ENCODE measurements at regions not wholly inside any gene's neighbourhood (a gene's known extent, or its start where the extent isn't known, plus 50 kb on each side); places are given as distances from the start of the nearest gene placed in this dataset.

DNA sequence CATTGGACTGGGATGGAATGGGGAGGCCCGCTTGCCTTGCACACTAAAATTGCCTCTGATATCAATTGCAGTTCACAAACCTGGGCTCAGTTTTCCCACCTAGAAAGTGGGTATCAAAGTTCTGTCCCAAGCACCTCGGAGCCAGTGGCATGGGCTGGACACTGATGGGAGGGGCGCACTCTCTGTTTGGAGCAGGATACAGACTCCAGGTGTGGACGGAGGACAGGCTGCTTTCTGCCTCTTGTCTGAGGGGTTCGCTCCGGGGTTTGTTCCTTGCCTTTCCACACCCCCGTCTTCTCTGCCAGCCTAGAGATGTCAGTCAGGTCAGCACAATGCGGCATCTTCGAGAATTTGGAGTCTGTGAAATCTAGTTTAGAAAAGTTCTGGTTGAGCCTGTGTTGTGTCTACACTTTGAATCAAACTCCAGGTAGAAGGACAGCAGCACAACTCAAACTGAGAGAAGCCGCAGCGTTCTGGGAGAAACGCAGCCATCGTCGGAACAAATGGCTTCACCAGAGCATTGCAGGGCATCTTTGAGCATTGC, 141.9 kb downstream of the TEX29 start:
- no peak for DNase-seq
- no peak for TF ChIP-seq CTCF (IDR thresholded peaks at IDR 0.05; ENCODE audit: control extremely low read depth, extremely low read depth)
- WGBS, 2 donors = 85 to 86% methylated on average over 14 of the region's 14 CpGs
- Histone ChIP-seq H3K4me3 (no peak overlapping the region), H3K27me3 (ENCODE audit: control insufficient read depth in 3 of 3, insufficient read depth in 3 of 3, low read length in 2 of 3) (peaks cover 0 to 10% (median 3%) of the 10 kb centered on the region in 3 donors), H3K4me1 (ENCODE audit: control insufficient read depth in 5 of 5, insufficient read depth in 5 of 5, low read length in 5 of 5) (no peaks in the 10 kb centered on the region), H3K27ac (ENCODE audit: low read depth in 1 of 2, low read length in 1 of 2) (no peak overlapping the region), H3K9me3 (ENCODE audit: control insufficient read depth in 4 of 4, insufficient read depth in 3 of 4, low read length in 3 of 4) (no peaks in the 10 kb centered on the region), H3K9ac (ENCODE audit: insufficient read depth in 1 of 2, low read length in 2 of 2) (no peak overlapping the region), H3K36me3 (ENCODE audit: control insufficient read depth in 4 of 4, insufficient read depth in 4 of 4, low read length in 4 of 4) (no peaks in the 10 kb centered on the region)
- no peak for ATAC-seq (ENCODE audit: insufficient read depth, low FRiP score)

DNA sequence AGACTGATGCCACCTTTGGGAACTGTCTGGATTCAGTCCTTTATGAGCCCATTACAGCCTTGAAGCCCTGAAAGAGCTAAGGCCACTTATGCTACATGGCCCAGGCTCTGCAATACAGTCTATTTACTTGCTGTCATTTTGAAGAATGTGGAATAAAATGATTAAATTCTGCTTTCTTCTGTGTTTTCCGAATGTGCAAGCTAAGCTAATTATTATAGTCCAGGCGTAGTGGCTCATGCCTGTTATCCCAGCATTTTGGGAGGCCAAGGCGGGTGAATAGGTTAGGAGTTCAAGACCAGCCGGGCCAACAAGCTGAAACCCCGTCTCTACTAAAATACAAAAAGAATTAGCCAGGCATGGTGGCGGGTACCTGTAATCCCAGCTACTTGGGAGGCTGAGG, 142.5 kb downstream of the TEX29 start:
- no peak for TF ChIP-seq CTCF (IDR thresholded peaks at IDR 0.05; ENCODE audit: control extremely low read depth, extremely low read depth)
- Histone ChIP-seq H3K9me3 (ENCODE audit: control insufficient read depth in 4 of 4, insufficient read depth in 3 of 4, low read length in 3 of 4) (no peaks in the 10 kb centered on the region), H3K27me3 (ENCODE audit: control insufficient read depth in 3 of 3, insufficient read depth in 3 of 3, low read length in 2 of 3) (peaks cover 0 to 10% (median 3%) of the 10 kb centered on the region in 3 donors), H3K9ac (ENCODE audit: insufficient read depth in 1 of 2, low read length in 2 of 2) (no peak overlapping the region), H3K27ac (ENCODE audit: low read depth in 1 of 2, low read length in 1 of 2) (no peak overlapping the region), H3K4me1 (ENCODE audit: control insufficient read depth in 5 of 5, insufficient read depth in 5 of 5, low read length in 5 of 5) (no peaks in the 10 kb centered on the region), H3K4me3 (no peak overlapping the region), H3K36me3 (ENCODE audit: control insufficient read depth in 4 of 4, insufficient read depth in 4 of 4, low read length in 4 of 4) (no peaks in the 10 kb centered on the region)
- DNase-seq (no peak), ATAC-seq (ENCODE audit: insufficient read depth, low FRiP score) (no peak)
- WGBS, 2 donors = 88 to 93% methylated on average over 6 of the region's 6 CpGs

GRCh38 chr13:111467111-111467890, 146.9 kb downstream of the TEX29 start:
- Histone ChIP-seq H3K4me1 (ENCODE audit: control insufficient read depth in 5 of 5, insufficient read depth in 5 of 5, low read length in 5 of 5) (no peaks in the 10 kb centered on the region), H3K4me3 (no peak overlapping the region), H3K27ac (ENCODE audit: low read depth in 1 of 2, low read length in 1 of 2) (no peak overlapping the region), H3K9ac (ENCODE audit: insufficient read depth in 1 of 2, low read length in 2 of 2) (no peak overlapping the region), H3K36me3 (ENCODE audit: control insufficient read depth in 4 of 4, insufficient read depth in 4 of 4, low read length in 4 of 4) (no peaks in the 10 kb centered on the region), H3K9me3 (ENCODE audit: control insufficient read depth in 4 of 4, insufficient read depth in 3 of 4, low read length in 3 of 4) (no peaks in the 10 kb centered on the region), H3K27me3 (ENCODE audit: control insufficient read depth in 3 of 3, insufficient read depth in 3 of 3, low read length in 2 of 3) (peaks cover 0 to 8% (median 3%) of the 10 kb centered on the region in 3 donors)
- DNase-seq = no peak
- TF ChIP-seq CTCF (IDR thresholded peaks at IDR 0.05; ENCODE audit: control extremely low read depth, extremely low read depth) = no peak
- WGBS, 2 donors = 80 to 87% methylated on average over 7 of the region's 7 CpGs
- ATAC-seq (ENCODE audit: insufficient read depth, low FRiP score) = no peak
